SU-DHL-6 (cell line): ENCODE measurements at regions not wholly inside any gene's neighbourhood (a gene's known extent, or its start where the extent isn't known, plus 50 kb on each side); places are given as distances from the start of the nearest gene placed in this dataset.

Experiments used
- H2AFZ ChIP-seq: fragments of 200-600 bp; sonication (generic); 2 replicates; pipeline ENCODE4 v1.6.1; 2014; ENCODE audit warnings: low read depth, mild to moderate bottlenecking, moderate library complexity, mixed read lengths, antibody characterized with exemption, low read length; ENCODE audit not compliant: severe bottlenecking
- H3F3A ChIP-seq: fragments of 200-600 bp; shearing (Covaris generic); 2 replicates; pipeline ENCODE4 v1.6.0; 2016; ENCODE audit warnings: antibody characterized with exemption, mild to moderate bottlenecking; ENCODE audit not compliant: insufficient read depth
- H3K27ac ChIP-seq: fragments of 200-600 bp; sonication (generic); 2 replicates; pipeline ENCODE4 v1.5.1; 2016; ENCODE audit warnings: low read depth, mild to moderate bottlenecking, low read length, moderate library complexity, mixed read lengths
- H3K27me3 ChIP-seq: fragments of 200-600 bp; sonication (generic), shearing (Covaris generic); 2 replicates; pipeline ENCODE4 v1.6.0; 2014; ENCODE audit warnings: mild to moderate bottlenecking, low read length
- H3K36me3 ChIP-seq: fragments of 200-600 bp; sonication (generic); 2 replicates; pipeline ENCODE4 v1.6.1; 2014; ENCODE audit warnings: mild to moderate bottlenecking, low read length, mixed read lengths
- H3K4me2 ChIP-seq: fragments of 300-600, 200-600 bp; shearing (Covaris generic), sonication (generic); 2 replicates; pipeline ENCODE4 v1.6.0; 2014; ENCODE audit warnings: low read length, low read depth, mild to moderate bottlenecking; ENCODE audit not compliant: poor library complexity, severe bottlenecking
- H3K4me3 ChIP-seq: fragments of 200-600 bp; sonication (generic); 2 replicates; pipeline ENCODE4 v1.5.1; 2014; ENCODE audit warnings: antibody characterized with exemption, low read length, mild to moderate bottlenecking, mixed read lengths; ENCODE audit not compliant: insufficient read depth, poor library complexity, severe bottlenecking
- H3K79me2 ChIP-seq: fragments of 200-600 bp; sonication (generic); 2 replicates; pipeline ENCODE4 v1.6.1; 2014; ENCODE audit warnings: mild to moderate bottlenecking, low read length, moderate library complexity; ENCODE audit not compliant: insufficient read depth
- H3K9ac ChIP-seq: fragments of 200-600 bp; sonication (generic); 2 replicates; pipeline ENCODE4 v1.7.0; 2014; ENCODE audit warnings: mild to moderate bottlenecking, low read length
- H3K9me2 ChIP-seq: fragments of 200-600 bp; sonication (generic); replicated peaks from 2 replicates; pipeline ENCODE4 v1.6.1; 2014; ENCODE audit warnings: low read length; ENCODE audit not compliant: insufficient read depth
- H3K9me3 ChIP-seq: fragments of 200-600 bp; sonication (generic); 2 replicates; pipeline ENCODE4 v1.6.1; 2014; ENCODE audit warnings: low read length, mixed read lengths; ENCODE audit not compliant: insufficient read depth
- H4K20me1 ChIP-seq: fragments of 200-600 bp; sonication (generic); 2 replicates; pipeline ENCODE4 v1.6.1; 2014; ENCODE audit warnings: low read depth, mild to moderate bottlenecking, antibody characterized with exemption, low read length, moderate library complexity, mixed read lengths
- EZH2phosphoT487 ChIP-seq: fragments of 200-600 bp; sonication (generic), shearing (Covaris generic); conservative IDR thresholded peaks from 2 replicates; pipeline ENCODE4 v1.6.1; 2018; ENCODE audit warnings: mild to moderate bottlenecking, antibody characterized with exemption, low read length, moderate library complexity, mixed read lengths
- TF ChIP-seq, protein P1 (sequence below): fragments of 200-600 bp; sonication (generic); IDR thresholded peaks from one replicate; pipeline ENCODE4 v1.5.1; 2017; ENCODE audit warnings: antibody characterized with exemption, mild to moderate bottlenecking, low read length, moderate library complexity; ENCODE audit not compliant: insufficient read depth, poor library complexity, severe bottlenecking

DNA sequence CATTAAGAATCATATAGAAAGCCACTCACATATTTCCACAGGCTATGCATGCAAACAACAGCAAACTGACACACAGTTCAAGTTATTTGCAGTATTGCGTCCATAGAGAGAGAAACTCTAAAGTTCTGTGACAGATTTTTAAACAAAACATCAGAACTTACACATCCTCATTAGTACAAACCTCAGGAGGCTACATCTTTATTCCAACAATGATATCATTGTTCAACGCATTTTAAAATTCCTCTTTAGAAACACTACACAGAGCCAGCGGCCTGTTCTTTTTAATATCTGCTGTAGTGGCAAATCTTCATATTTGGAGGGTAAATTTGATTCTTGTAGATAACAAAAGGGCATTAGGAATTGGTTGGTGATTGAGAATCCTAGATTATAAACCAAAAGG lies 55.9 kb upstream of the NFE2L3 start:
- H3K9me3 ChIP-seq = no peaks in the 10 kb centered on the region
- no peak for TF ChIP-seq EZH2phosphoT487
- TF ChIP-seq, protein P1, sequence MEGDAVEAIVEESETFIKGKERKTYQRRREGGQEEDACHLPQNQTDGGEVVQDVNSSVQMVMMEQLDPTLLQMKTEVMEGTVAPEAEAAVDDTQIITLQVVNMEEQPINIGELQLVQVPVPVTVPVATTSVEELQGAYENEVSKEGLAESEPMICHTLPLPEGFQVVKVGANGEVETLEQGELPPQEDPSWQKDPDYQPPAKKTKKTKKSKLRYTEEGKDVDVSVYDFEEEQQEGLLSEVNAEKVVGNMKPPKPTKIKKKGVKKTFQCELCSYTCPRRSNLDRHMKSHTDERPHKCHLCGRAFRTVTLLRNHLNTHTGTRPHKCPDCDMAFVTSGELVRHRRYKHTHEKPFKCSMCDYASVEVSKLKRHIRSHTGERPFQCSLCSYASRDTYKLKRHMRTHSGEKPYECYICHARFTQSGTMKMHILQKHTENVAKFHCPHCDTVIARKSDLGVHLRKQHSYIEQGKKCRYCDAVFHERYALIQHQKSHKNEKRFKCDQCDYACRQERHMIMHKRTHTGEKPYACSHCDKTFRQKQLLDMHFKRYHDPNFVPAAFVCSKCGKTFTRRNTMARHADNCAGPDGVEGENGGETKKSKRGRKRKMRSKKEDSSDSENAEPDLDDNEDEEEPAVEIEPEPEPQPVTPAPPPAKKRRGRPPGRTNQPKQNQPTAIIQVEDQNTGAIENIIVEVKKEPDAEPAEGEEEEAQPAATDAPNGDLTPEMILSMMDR = no peak
- no peaks in the 10 kb centered on the region for H3K27me3 ChIP-seq
- no peaks in the 10 kb centered on the region for H3K36me3 ChIP-seq
- 0 out of 2 replicates have a peak, but pooled peaks cover 4% of the 10 kb centered on the region for H3F3A ChIP-seq
- H3K4me2 ChIP-seq = no peak overlapping the region
- no peak overlapping the region for H3K9ac ChIP-seq
- H3K79me2 ChIP-seq = no peaks in the 10 kb centered on the region
- H3K4me3 ChIP-seq = no peak overlapping the region
- no peak overlapping the region for H3K27ac ChIP-seq
- H2AFZ ChIP-seq = no peak overlapping the region
- no peaks in the 10 kb centered on the region for H3K9me2 ChIP-seq
- no peaks in the 10 kb centered on the region for H4K20me1 ChIP-seq

DNA sequence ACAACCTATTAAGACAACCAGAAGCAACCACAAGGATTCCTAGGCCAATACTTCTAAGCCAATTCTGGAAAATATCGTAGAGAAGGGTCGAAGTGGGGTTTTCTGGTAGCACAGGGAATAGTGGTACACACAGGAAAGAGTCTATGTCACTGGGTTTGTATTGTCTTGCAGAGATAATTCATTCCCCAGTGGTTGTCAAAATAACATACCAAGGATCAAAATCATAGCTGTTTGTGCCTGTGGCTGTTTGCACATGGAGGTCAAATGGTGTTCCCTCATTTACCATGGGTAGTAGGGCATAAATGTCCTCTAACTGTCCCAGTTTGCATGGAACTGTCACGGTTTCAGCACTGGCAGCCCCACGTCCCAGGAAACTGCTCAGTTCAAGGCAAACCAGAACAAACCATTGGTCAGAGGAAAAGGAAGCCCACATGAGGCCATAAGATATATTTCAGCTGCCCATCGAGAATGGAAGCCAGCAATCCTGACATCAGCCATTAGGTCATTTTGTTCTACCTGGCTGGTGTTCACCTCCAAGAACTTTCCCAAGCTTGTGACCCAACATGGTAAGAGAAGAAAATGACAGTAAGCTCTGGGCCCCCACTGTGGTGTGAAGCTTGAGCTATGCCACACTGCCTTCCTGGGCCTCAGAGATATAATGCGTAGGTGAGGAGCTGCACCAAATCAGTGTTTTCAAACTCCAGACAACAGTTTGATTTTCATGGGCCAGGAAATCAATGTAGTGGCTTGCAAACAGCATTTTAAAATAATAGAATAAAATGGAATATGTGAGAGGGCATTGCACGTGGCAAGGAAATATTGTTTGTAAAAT lies 53.9 kb upstream of the NFE2L3 start:
- Histone ChIP-seq H3K4me2 (peak overlapping the region; percentile 36), H2AFZ (peak overlapping the region; percentile 50)

DNA sequence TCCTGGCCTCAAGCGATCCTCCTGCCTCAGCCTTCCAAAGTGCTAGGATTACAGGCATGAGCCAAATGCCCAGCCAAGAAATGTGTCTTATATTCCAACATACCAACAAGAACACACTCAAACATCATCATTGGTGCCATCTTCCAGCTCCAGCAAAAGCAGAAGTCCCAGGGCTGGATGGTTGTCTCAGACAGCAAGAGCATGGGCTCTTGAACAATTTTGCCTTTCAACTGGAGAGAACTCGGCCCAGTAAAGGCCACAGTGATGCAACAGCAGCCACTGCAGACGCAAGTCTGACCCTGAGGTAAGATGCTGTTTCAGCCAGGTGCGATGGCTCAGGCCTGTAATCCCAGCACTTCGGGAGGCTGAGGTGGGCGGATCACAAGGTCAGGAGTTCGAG lies 52.8 kb upstream of the NFE2L3 start:
- Histone ChIP-seq H3K27ac (no peak overlapping the region), H3K27me3 (no peaks in the 10 kb centered on the region), H3K9ac (no peak overlapping the region), H3K4me2 (no peak overlapping the region), H3K79me2 (no peaks in the 10 kb centered on the region), H3K36me3 (no peaks in the 10 kb centered on the region), H3K9me3 (no peaks in the 10 kb centered on the region), H4K20me1 (no peaks in the 10 kb centered on the region), H3K4me3 (no peak overlapping the region), H3K9me2 (no peaks in the 10 kb centered on the region), H2AFZ (no peak overlapping the region), H3F3A (peaks cover 4% of the 10 kb centered on the region; the same call in 1 of the 2 replicates)
- TF ChIP-seq, protein P1 = no peak
- no peak for TF ChIP-seq EZH2phosphoT487

More for the DNA sequence above, 53.9 kb upstream of the NFE2L3 start:
- Histone ChIP-seq H3K79me2 (no peaks in the 10 kb centered on the region), H3K27me3 (no peaks in the 10 kb centered on the region), H3K36me3 (no peaks in the 10 kb centered on the region), H3K4me3 (peak overlapping the region; percentile 36), H3K27ac (peak overlapping the region; percentile 33), H3K9ac (peak overlapping the region; percentile 8; the same call in 1 of the 2 replicates), H3F3A (0 out of 2 replicates have a peak, but pooled peaks cover 4% of the 10 kb centered on the region), H4K20me1 (no peaks in the 10 kb centered on the region), H3K9me2 (no peaks in the 10 kb centered on the region), H3K9me3 (no peaks in the 10 kb centered on the region)
- TF ChIP-seq EZH2phosphoT487 = no peak
- TF ChIP-seq, protein P1 = no peak
